Hippocampal formation (tissue), 2 donors: ENCODE measurements at regions not wholly inside any gene's neighbourhood (a gene's known extent, or its start where the extent isn't known, plus 50 kb on each side); places are given as distances from the start of the nearest gene placed in this dataset.
"Not testable (repeated sequence)": the region's sequence is repeated elsewhere in the genome, so short reads cannot be mapped to it uniquely, and the experiment has no call there.

Source experiments
- DNase-seq, 2 donors: peaks; one replicate each; lab custom pipeline; 2025; lab: John Stamatoyannopoulos, UW

GRCh38 chr5:148880197-148880596 lies 53.8 kb downstream of the ADRB2 start:
- DNase-seq = no peak

GRCh38 chr5:148880696-148881095 lies 54.3 kb downstream of the ADRB2 start:
- DNase-seq = no peak

GRCh38 chr5:148882332-148882731 lies 55.9 kb downstream of the ADRB2 start:
- DNase-seq = no peak

- no peak for DNase-seq
Measured at GRCh38 chr5:148884339-148885020, 58.1 kb downstream of the ADRB2 start.

GRCh38 chr5:148887123-148887881 lies 60.9 kb downstream of the ADRB2 start:
- DNase-seq = no peak

- DNase-seq = not testable (repeated sequence)
Measured at GRCh38 chr5:148889936-148890335, 63.5 kb downstream of the ADRB2 start.

GRCh38 chr5:148895441-148895840 lies 69.0 kb downstream of the ADRB2 start:
- DNase-seq = not testable (repeated sequence)

GRCh38 chr5:148897842-148898241 lies 71.4 kb downstream of the ADRB2 start:
- DNase-seq = no peak

- no peak for DNase-seq
Measured at GRCh38 chr5:148898413-148899075, 72.1 kb downstream of the ADRB2 start.

GRCh38 chr5:148899993-148900392 lies 73.6 kb downstream of the ADRB2 start:
- DNase-seq = no peak

- no peak for DNase-seq
Measured at GRCh38 chr5:148902478-148902877, 76.1 kb downstream of the ADRB2 start.

- no peak for DNase-seq
Measured at GRCh38 chr5:148903587-148903986, 77.2 kb downstream of the ADRB2 start.

- DNase-seq = peak; percentile 46 to 48
Measured at GRCh38 chr5:148904440-148904839, 78.0 kb downstream of the ADRB2 start.

GRCh38 chr5:148905541-148905940 lies 79.1 kb downstream of the ADRB2 start:
- DNase-seq = no peak

- DNase-seq = no peak
Measured at GRCh38 chr5:148906968-148907367, 80.6 kb downstream of the ADRB2 start.

GRCh38 chr5:148909040-148909439 lies 82.6 kb downstream of the ADRB2 start:
- DNase-seq = no peak

- no peak for DNase-seq
Measured at GRCh38 chr5:148909766-148910165, 83.4 kb downstream of the ADRB2 start.

- DNase-seq = no peak
Measured at GRCh38 chr5:148910216-148910615, 83.8 kb downstream of the ADRB2 start.

- DNase-seq = no peak
Measured at GRCh38 chr5:148910686-148911361, 84.4 kb downstream of the ADRB2 start.

- no peak for DNase-seq
Measured at GRCh38 chr5:148911386-148911785, 85.0 kb downstream of the ADRB2 start.

GRCh38 chr5:148912146-148912545 lies 85.7 kb downstream of the ADRB2 start:
- DNase-seq = no peak

- peak in 1 of 2 donors; percentile 4 for DNase-seq
Measured at GRCh38 chr5:148912714-148913398, 86.4 kb downstream of the ADRB2 start.
